RKO (cell line): ENCODE measurements at regions not wholly inside any gene's neighbourhood (a gene's known extent, or its start where the extent isn't known, plus 50 kb on each side); places are given as distances from the start of the nearest gene placed in this dataset.
A peak's percentile ranks its signal among the peaks of the same experiment; 100 is the strongest.
"Not testable (repeated sequence)": the region's sequence is repeated elsewhere in the genome, so short reads cannot be mapped to it uniquely, and the experiment has no call there.

ENCODE experiments used
- DNase-seq: peaks from one replicate; pipeline ENCODE4 v3.0.0-alpha.2; 2016; ENCODE audit warnings: low spot score

- no peak for DNase-seq
These were observed 187.2 kb upstream of the ANKRD55 start for GRCh38 chr5:56420323-56420722.

GRCh38 chr5:56419667-56420066, 186.5 kb upstream of the ANKRD55 start:
- no peak for DNase-seq

GRCh38 chr5:56415356-56415765, 182.2 kb upstream of the ANKRD55 start:
- DNase-seq = no peak

DNA sequence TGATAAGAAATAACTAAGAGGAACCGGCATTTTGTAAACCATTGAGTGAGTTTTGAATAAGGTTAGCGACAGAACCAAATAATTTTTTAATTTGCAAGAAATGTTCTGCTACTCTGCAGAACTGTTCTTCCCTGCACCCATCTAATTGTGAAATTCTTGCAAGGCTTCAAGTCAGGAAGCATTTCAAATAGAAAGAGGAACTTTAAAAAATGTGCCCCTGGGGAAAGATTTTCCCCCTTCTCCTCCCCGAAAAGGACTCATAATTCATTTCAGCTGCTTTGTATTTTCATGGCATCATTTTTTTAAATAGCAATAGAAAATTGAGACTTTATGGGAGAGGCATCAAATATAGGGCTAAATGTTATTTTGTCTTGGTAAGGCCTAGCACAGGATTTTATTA, 180.9 kb upstream of the ANKRD55 start:
- DNase-seq = no peak

GRCh38 chr5:56413546-56413945, 180.4 kb upstream of the ANKRD55 start:
- no peak for DNase-seq

GRCh38 chr5:56412601-56413379, 179.7 kb upstream of the ANKRD55 start:
- no peak for DNase-seq

GRCh38 chr5:56410696-56411095, 177.6 kb upstream of the ANKRD55 start:
- no peak for DNase-seq

DNA sequence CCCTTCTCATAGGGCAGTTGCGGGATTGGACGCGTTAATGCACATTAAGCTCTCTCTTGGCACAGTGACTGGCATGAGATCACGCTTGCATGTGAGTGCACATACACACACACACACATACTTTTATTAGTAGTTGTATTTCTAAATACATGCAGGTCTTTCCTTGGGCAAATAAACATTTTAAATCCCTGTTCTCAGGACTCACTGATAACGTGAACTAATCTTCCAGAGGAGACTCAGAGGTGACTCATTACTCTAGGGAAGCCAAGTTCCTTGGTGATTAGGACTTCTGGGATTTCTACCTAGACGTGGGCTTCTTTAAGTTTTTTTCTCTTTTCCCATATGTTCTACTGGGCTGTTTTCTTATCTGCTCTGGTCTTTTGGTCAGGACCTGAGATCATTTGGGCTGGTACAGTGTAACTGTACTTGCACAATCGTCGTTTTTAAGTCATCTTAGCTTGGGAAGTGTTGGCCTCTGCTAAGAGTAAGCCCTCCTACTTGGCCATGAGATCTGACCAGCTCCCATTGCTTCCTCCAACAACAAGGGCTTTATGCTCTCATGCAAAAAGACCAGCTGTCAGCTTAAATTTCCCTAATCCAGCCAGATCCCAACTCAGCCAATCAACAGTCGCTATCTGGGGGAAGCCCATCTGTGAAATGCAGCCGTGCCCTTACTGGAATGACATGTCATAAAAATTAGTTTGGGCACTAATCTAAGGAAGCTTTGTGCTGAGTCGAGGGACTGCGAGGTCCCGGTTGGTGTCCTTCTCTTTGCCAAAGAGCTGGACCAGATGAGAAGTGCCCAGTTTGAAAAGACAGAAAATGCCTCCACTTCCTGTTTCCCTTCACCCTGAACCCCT, 176.4 kb upstream of the ANKRD55 start:
- peak; percentile 32 for DNase-seq

DNA sequence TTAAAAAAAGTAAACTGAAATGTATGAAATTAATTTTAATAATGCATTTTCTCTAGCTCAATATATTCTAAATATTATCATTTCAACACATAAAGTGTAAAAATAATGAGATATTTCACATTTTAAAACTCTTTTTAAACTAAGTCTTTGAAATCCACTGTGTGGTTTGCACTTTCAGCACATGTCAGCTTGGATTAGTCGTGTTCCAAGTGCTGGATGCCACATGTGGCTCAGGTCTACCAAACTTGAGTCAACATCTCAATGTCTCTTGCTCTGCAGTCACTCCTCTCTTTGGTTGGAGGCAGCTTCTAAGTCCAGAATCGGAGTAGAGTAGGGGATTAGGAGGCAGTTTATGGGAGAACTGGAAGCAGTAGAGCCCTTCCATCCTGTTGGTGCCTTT, 173.7 kb upstream of the ANKRD55 start:
- no peak for DNase-seq

DNA sequence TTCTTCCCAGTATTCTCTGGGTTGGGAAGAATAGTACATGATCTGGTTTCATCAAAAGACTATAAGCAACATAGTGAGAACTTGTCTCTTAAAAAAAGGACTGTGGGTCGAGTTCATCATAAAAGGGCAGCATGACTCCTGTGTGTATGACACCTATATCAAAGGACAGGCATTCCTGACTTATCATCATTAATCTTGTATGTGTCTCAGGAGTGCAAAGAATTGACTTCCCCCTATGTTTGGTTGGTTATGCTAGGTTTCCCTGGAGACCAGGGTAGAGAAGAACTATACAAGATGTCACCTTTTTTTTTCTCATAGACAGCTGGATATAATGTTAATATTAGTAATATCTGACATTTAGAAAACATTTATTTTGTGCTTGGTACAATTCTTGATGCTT, 173.1 kb upstream of the ANKRD55 start:
- no peak for DNase-seq

DNA sequence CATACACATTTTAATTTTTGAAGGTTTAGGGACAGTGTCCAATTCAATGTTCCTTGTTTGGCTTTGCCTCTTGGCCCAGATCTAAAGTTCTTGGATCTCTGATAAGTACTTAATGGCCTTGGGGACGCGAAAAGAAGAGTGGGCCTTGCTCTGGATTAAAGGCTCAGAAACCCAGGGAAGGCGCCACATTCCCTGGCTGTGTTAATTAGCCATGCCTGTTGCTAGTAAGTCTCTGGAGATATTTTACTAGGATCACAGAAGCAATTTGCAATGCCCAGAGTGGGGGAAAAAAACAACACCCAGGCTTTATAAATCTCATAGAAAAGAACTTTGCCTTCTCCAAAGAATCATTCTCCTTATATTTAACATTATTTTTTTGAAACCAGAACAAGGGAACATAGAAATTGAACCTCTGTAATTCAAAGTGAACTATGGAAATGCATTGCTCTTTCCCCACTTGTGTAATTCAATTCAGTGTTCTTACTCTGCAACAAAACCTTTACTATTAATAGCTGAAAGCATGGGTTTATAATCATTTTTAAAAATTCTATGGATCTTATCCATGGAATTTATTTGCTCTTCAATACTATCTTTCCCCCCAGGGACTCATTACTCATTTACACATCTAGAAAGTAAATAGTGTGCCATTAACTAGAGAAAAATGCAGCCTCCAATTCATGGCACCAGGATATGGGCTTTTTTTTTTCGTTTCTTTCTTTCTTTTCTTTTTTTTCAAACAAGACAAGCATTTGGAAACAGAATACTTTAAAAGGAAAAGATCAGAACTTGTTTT, 172.2 kb upstream of the ANKRD55 start:
- DNase-seq = no peak

GRCh38 chr5:56402266-56403220, 169.4 kb upstream of the ANKRD55 start:
- DNase-seq = no peak

DNA sequence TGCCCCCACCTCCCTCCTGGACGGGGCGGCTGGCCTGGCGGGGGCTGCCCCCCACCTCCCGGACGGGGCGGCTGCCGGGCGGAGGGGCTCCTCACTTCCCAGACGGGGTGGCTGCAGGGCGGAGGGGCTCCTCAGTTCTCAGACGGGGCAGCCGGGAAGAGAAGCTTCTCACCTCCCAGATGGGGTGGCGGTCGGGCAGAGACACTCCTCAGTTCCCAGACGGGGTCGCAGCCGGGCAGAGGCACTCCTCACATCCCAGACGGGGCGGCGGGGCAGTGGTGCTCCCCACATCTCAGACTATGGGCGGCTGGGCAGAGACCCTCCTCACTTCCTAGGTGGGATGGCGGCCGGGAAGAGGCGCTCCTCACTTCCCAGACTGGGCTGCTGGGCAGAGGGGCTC, 164.7 kb upstream of the ANKRD55 start:
- DNase-seq = not testable (repeated sequence)

DNA sequence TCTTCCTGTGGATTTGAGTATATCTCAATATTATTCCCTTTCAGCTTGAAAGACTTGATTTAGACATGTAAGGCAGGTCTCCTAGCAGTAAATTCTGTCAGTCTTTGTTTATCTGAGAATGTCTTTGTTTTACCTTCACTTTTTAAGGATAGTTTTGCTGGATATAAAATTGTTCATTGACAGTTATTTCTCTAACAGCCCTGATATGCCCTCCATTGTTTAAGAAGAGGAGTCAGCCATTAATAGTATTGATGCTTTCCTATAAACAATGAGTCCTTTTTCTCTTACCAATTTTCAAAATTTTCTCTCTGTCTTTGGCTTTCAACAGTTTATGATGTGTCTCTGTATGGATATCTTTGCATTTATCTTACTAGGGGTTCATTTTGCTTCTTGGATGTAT, 163.5 kb upstream of the ANKRD55 start:
- no peak for DNase-seq

DNA sequence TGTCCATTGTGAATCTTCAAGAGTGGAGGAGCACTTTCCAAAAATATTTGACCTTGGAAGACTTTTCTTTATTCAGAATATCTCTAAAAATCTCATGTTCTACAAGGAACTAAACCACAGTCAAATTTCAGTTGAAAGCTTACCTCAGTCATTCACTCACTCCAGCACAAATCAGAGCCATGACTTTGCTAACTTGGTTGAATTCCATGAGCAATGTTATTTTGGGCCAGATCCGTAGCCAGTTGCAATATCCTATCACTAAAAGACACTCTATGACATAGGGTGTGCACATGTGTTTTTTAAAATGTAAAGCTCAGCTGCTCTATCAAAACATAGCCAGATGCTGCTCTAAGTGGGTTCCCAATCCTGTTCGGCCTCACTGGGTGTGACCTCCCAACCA, 156.1 kb upstream of the ANKRD55 start:
- no peak for DNase-seq

- no peak for DNase-seq
These were observed 155.3 kb upstream of the ANKRD55 start for GRCh38 chr5:56388229-56388985.

GRCh38 chr5:56386046-56386445, 152.9 kb upstream of the ANKRD55 start:
- no peak for DNase-seq

DNA sequence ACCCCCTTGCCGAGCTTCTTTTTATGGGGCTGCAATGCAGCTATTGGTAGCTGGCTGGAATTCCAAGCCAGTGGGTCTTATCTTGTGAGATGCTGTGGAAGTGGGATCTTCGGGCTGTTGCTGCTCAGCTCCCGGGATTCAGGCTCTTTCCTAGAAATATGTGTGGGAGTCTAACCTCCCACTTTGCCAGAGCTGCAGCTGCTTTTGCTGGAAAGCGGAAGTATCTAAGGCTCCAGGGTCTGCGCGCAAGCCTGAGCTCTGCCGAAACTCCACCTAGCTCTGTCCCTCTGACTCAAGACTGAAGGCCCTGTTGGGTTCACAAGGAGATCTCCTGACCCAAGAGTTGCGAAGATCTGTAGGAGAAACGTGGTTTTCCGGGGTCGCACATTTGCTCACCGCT, 151.1 kb upstream of the ANKRD55 start:
- DNase-seq = no peak

GRCh38 chr5:56383761-56384160, 150.6 kb upstream of the ANKRD55 start:
- DNase-seq = no peak

- DNase-seq = no peak
These were observed 149.8 kb upstream of the ANKRD55 start for GRCh38 chr5:56382896-56383295.

- no peak for DNase-seq
These were observed 144.4 kb upstream of the ANKRD55 start for GRCh38 chr5:56377573-56377972.
